Nephron progenitor cell (in vitro differentiated cells): ENCODE measurements at regions not wholly inside any gene's neighbourhood (a gene's known extent, or its start where the extent isn't known, plus 50 kb on each side); places are given as distances from the start of the nearest gene placed in this dataset.
A peak's percentile ranks its signal among the peaks of the same experiment; 100 is the strongest.
"Not testable (repeated sequence)": the region's sequence is repeated elsewhere in the genome, so short reads cannot be mapped to it uniquely, and the experiment has no call there.

Experiments used
- DNase-seq: peaks from one replicate; pipeline ENCODE4 v3.0.0; 2021
- H3K27ac Mint-ChIP-seq: 2 replicates; pipeline ENCODE4 v1.8.0; 2021; ENCODE audit warnings: mild to moderate bottlenecking, moderate library complexity, mixed read lengths
- H3K27me3 Mint-ChIP-seq: 2 replicates; pipeline ENCODE4 v1.8.0; 2021; ENCODE audit warnings: mild to moderate bottlenecking, low read depth, mixed read lengths; ENCODE audit not compliant: poor library complexity
- H3K36me3 Mint-ChIP-seq: 2 replicates; pipeline ENCODE4 v1.8.0; 2021; ENCODE audit warnings: low read depth, mixed read lengths
- H3K4me1 Mint-ChIP-seq: 2 replicates; pipeline ENCODE4 v1.8.0; 2021; ENCODE audit warnings: mixed read lengths
- H3K4me3 Mint-ChIP-seq: 2 replicates; pipeline ENCODE4 v1.8.0; 2021; ENCODE audit warnings: mild to moderate bottlenecking, moderate library complexity, mixed read lengths
- H3K9me3 Mint-ChIP-seq: 2 replicates; pipeline ENCODE4 v1.8.0; 2021; ENCODE audit warnings: mild to moderate bottlenecking, moderate library complexity, mixed read lengths
- TF ChIP-seq, protein P1 (sequence below): fragments of 200-600 bp; sonication (generic); IDR thresholded peaks from 2 replicates; pipeline ENCODE4 v1.5.0; 2021; ENCODE audit warnings: antibody characterized with exemption

DNA sequence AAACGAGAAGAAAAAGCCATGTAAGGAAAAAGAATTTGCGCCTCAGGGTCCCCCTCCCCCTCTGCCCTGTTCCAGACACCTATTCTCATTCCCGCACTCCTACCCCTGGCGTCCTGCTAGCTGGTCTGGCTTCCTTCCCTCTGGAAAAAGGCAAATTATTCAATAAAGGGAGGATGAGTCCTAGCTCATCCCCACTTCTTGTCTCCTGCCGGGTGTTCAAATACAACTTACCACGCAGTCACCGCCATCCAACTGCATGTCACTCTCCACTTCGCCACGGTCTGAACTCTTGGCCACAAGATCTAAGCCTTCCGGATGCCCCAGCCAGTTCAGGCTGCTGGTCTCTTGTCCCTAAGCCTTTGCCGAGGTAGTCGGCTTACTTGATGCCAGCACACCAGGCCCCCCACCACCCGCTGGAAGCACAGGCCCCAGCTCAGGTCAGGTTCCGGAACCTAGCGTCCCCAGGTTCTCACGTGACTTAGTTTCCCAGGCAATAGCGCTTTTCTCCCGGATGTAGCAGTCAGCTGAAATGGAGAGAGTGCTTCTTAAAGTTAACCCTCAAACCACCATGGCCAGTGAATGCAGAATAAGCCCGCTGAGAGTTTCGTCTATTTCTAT lies 209.6 kb upstream of the SPIN4 start:
- peaks cover 22% of the 10 kb centered on the region for H3K36me3 Mint-ChIP-seq
- peak overlapping the region; percentile 99 for H3K4me3 Mint-ChIP-seq
- peak overlapping the region; percentile 100 for H3K27ac Mint-ChIP-seq
- TF ChIP-seq, protein P1, sequence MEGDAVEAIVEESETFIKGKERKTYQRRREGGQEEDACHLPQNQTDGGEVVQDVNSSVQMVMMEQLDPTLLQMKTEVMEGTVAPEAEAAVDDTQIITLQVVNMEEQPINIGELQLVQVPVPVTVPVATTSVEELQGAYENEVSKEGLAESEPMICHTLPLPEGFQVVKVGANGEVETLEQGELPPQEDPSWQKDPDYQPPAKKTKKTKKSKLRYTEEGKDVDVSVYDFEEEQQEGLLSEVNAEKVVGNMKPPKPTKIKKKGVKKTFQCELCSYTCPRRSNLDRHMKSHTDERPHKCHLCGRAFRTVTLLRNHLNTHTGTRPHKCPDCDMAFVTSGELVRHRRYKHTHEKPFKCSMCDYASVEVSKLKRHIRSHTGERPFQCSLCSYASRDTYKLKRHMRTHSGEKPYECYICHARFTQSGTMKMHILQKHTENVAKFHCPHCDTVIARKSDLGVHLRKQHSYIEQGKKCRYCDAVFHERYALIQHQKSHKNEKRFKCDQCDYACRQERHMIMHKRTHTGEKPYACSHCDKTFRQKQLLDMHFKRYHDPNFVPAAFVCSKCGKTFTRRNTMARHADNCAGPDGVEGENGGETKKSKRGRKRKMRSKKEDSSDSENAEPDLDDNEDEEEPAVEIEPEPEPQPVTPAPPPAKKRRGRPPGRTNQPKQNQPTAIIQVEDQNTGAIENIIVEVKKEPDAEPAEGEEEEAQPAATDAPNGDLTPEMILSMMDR: no peak
- peaks cover 5% of the 10 kb centered on the region for H3K4me1 Mint-ChIP-seq
- DNase-seq: peak; percentile 54
- H3K9me3 Mint-ChIP-seq: peaks cover 49% of the 10 kb centered on the region
- peaks cover under 1% of the 10 kb centered on the region for H3K27me3 Mint-ChIP-seq

DNA sequence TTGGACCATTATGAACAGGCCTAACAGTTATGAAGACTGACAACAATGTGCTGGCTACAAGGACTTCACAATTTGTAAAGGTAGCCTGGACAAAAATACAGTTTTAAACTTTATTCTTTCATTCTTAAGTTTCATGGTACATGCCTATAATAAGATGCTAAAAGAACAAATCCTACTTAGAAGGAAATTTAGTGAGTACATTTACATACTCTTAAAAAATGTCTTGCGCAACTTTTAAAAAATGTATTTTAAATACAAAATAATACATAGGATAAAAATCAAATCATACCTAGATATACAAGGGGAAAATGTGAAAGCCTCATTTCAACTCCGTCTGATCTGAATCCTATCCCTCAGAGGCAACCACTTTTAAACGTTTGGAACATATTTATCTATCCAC lies 200.7 kb upstream of the SPIN4 start:
- Mint-ChIP-seq H3K4me1 (no peaks in the 10 kb centered on the region), H3K36me3 (peaks cover 75% of the 10 kb centered on the region), H3K27me3 (no peaks in the 10 kb centered on the region), H3K27ac (no peak overlapping the region), H3K9me3 (peaks cover 91% of the 10 kb centered on the region), H3K4me3 (no peak overlapping the region)
- DNase-seq: no peak
- TF ChIP-seq, protein P1: no peak

DNA sequence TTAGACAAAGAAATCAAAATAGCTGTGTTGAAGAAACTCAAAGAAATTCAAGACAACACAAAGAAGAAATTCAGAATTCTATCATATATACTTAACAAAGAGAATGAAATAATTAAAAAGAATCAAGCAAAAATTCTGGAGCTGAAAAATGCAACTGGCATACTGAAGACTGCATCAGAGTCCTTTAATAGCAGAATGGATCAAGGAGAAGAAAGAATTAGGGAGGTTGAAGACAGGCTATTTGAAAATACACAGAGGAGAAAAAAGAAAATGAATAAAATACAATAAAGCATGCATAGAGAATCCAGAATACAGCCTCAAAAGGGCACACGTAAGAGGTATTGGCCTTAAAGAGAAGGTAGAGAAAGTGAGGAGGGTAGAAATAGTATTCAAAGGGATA lies 179.5 kb upstream of the SPIN4 start:
- Mint-ChIP-seq H3K27ac (no peak overlapping the region), H3K27me3 (peaks cover 4% of the 10 kb centered on the region), H3K4me1 (no peaks in the 10 kb centered on the region), H3K9me3 (peaks cover 86% of the 10 kb centered on the region), H3K4me3 (no peak overlapping the region), H3K36me3 (peaks cover 82% of the 10 kb centered on the region)
- DNase-seq: no peak
- TF ChIP-seq, protein P1: no peak

DNA sequence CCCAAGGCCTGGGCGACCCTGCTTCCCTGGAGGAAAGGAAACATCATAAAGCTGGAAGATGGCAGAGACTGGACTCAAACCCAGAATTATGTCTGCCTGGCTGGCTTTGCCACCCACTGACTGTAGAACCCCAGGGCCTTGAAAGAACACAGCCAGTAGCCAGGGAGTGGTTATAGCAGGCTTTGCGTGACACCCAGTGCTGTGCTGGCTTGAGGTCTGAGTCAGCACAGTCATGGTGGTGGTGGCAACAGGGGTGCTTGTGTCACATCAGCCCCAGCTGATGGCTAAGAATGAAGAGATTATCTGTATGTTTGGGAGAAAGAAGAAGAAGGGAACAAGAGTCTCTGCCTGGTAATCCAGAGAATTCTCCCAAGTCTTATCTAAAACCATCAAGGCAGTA lies 178.8 kb upstream of the SPIN4 start:
- DNase-seq: no peak
- H3K9me3 Mint-ChIP-seq: peaks cover 84% of the 10 kb centered on the region
- H3K36me3 Mint-ChIP-seq: peaks cover 80% of the 10 kb centered on the region
- H3K4me1 Mint-ChIP-seq: no peaks in the 10 kb centered on the region
- no peak overlapping the region for H3K4me3 Mint-ChIP-seq
- H3K27ac Mint-ChIP-seq: no peak overlapping the region
- TF ChIP-seq, protein P1: no peak
- peaks cover 4% of the 10 kb centered on the region for H3K27me3 Mint-ChIP-seq

DNA sequence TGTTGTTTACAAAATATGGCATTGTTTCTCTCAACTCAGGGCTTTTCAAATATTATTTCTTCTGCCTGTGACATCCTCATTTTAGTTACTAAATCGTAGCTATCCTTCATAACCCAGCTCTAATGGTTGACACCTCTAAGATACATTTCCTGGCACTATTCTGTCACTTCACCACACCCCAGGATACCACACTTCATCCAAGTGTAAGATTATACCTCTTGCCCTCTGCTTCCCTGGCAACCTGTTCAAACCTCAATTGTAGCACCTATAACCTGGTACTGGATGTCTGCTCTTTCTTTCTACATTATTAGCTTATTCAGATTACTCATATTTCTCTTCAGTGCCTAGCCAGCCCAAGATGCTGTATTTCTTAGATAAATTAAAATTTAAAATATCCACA lies 175.7 kb upstream of the SPIN4 start:
- no peak overlapping the region for H3K27ac Mint-ChIP-seq
- no peaks in the 10 kb centered on the region for H3K4me1 Mint-ChIP-seq
- H3K36me3 Mint-ChIP-seq: peaks cover 56% of the 10 kb centered on the region

DNA sequence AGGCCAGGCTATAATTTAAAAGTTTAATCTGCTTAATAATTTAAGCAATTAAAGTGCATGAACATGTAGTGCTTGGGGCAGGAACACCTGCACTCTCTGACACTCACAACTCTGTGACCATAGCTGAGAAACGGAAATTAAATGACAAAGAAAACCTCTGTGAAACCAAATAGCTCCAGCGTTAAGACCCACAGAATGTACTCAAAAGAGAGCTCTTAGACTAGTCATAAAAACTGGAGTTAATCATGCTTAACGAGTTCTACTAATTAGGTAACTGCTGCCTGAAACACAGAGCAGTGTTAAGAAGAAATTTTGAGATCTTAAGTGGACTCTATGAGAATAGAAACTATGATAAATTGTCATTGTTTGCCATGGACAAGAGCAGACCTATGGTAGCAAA lies 174.4 kb upstream of the SPIN4 start:
- Mint-ChIP-seq H3K9me3 (peaks cover 75% of the 10 kb centered on the region), H3K27ac (no peak overlapping the region), H3K4me1 (no peaks in the 10 kb centered on the region), H3K4me3 (no peak overlapping the region), H3K36me3 (peaks cover 49% of the 10 kb centered on the region), H3K27me3 (no peaks in the 10 kb centered on the region)
- no peak for DNase-seq
- TF ChIP-seq, protein P1: no peak

More for the DNA sequence above, 175.7 kb upstream of the SPIN4 start:
- TF ChIP-seq, protein P1: no peak
- peaks cover 76% of the 10 kb centered on the region for H3K9me3 Mint-ChIP-seq
- H3K27me3 Mint-ChIP-seq: peaks cover 4% of the 10 kb centered on the region
- DNase-seq: no peak
- no peak overlapping the region for H3K4me3 Mint-ChIP-seq

DNA sequence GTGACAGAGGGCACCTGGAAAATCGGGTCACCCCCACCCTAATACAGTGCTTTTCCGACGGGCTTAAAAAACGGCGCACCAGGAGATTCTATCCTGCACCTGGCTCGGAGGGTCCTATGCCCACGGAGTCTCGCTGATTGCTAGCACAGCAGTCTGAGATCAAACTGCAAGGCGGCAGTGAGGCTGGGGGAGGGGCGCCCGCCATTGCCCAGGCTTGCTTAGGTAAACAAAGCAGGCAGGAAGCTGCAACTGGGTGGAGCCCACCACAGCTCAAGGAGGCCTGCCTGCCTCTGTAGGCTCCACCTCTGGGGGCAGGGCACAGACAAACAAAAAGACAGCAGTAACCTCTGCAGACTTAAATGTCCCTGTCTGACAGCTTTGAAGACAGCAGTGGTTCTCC lies 168.2 kb upstream of the SPIN4 start:
- H3K36me3 Mint-ChIP-seq: peaks cover 25% of the 10 kb centered on the region
- not testable (repeated sequence) for H3K4me3 Mint-ChIP-seq, DNase-seq, H3K27ac Mint-ChIP-seq, H3K27me3 Mint-ChIP-seq, H3K4me1 Mint-ChIP-seq
- peaks cover 46% of the 10 kb centered on the region for H3K9me3 Mint-ChIP-seq
